ENCODE measurements at regions not wholly inside any gene's neighbourhood (a gene's known extent, or its start where the extent isn't known, plus 50 kb on each side); places are given as distances from the start of the nearest gene placed in this dataset.

DNA sequence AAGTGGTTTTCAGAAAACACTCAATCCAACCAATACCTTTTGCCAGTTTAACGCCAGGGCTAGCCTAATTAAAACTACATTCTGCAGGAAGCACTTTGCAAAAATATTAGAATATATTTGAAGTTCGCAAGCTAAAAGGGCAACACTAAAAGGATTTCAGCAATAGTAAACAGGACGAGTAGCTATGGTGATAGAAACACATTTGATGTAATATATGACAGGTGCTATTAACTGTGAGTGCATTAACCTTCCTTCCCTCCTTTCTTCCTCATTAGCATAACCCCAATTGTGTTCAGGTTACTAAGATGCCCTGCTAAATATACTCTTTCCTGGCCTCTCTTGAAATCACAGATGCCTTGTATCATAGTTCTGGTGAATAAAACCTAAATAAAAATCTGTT lies 85.6 kb upstream of the TMCC3 start:
- no peak overlapping the region for H3K9ac ChIP-seq (ENCODE audit: insufficient read depth, low read depth, low read length)
- H3K4me3 ChIP-seq (replicated peaks in 1 of 3; ENCODE audit: insufficient read depth in 1 of 3, low read depth in 2 of 3, low read length in 3 of 3), result no peak overlapping the region
- no peaks in the 10 kb centered on the region for H3K9me3 ChIP-seq (ENCODE audit: low read length)
- no peak overlapping the region for H3K4me2 ChIP-seq (ENCODE audit: low read depth, low read length)
- H3K27me3 ChIP-seq (ENCODE audit: control insufficient read depth in 1 of 2, insufficient read depth in 2 of 2, low read length in 2 of 2), result 0 out of 5 replicates have a peak, but pooled peaks cover 0 to 5% of the 10 kb centered on the region in 2 experiments
- FAIRE-seq (no peak), ATAC-seq (no peak), DNase-seq (ENCODE audit: low spot score) (no peak)
- H4K20me1 ChIP-seq (ENCODE audit: insufficient read depth, low read length), result no peaks in the 10 kb centered on the region
- peaks cover 7% of the 10 kb centered on the region; the same call in 1 of the 2 replicates for H3K4me1 ChIP-seq (ENCODE audit: insufficient read depth, low read length)
- no peak overlapping the region for H2AFZ ChIP-seq (ENCODE audit: low read length)
- H3K79me2 ChIP-seq (ENCODE audit: insufficient read depth, low read length), result no peaks in the 10 kb centered on the region
- WGBS (ENCODE audit: low lambda C conversion rate), result 19% methylated on average over 3 of the region's 3 CpGs
- ChIA-PET POLR2A (no interaction called here), CTCF (ENCODE audit: low intra/inter-chr PET ratio, low total read pairs) (no interaction called here)
- TF ChIP-seq ZNF101 (CRISPR knock-in tag; IDR thresholded peaks at IDR 0.05; ENCODE audit: borderline replicate concordance, low read depth) (no peak), MIER2 (CRISPR knock-in tag; IDR thresholded peaks at IDR 0.05) (no peak), ATF7 (IDR thresholded peaks at IDR 0.05) (no peak), ATF7 (CRISPR knock-in tag; IDR thresholded peaks at IDR 0.05) (no peak), ZNF879 (CRISPR knock-in tag; IDR thresholded peaks at IDR 0.05) (no peak), NFRKB (IDR thresholded peaks at IDR 0.05) (no peak), SAP130 (CRISPR knock-in tag; IDR thresholded peaks at IDR 0.05; ENCODE audit: low read depth) (no peak), ARNTL (CRISPR knock-in tag; IDR thresholded peaks at IDR 0.05) (no peak), CBX2 (IDR thresholded peaks at IDR 0.05; ENCODE audit: low read depth, low read length) (no peak), CBX2 (CRISPR knock-in tag; IDR thresholded peaks at IDR 0.05; ENCODE audit: low read depth) (no peak), ZNF33A (CRISPR knock-in tag; IDR thresholded peaks at IDR 0.05; ENCODE audit: borderline replicate concordance) (no peak), KDM6A (CRISPR knock-in tag; IDR thresholded peaks at IDR 0.05; ENCODE audit: low read depth) (no peak), ZNF563 (CRISPR knock-in tag; IDR thresholded peaks at IDR 0.05) (no peak), ZSCAN20 (CRISPR knock-in tag; IDR thresholded peaks at IDR 0.05; ENCODE audit: borderline replicate concordance) (no peak), IRF2 (CRISPR knock-in tag; IDR thresholded peaks at IDR 0.05) (no peak), GLI4 (CRISPR knock-in tag; IDR thresholded peaks at IDR 0.05; ENCODE audit: borderline replicate concordance) (no peak), MZF1 (CRISPR knock-in tag; IDR thresholded peaks at IDR 0.05; ENCODE audit: borderline replicate concordance) (no peak)
- TF ChIP-seq, protein P1, sequence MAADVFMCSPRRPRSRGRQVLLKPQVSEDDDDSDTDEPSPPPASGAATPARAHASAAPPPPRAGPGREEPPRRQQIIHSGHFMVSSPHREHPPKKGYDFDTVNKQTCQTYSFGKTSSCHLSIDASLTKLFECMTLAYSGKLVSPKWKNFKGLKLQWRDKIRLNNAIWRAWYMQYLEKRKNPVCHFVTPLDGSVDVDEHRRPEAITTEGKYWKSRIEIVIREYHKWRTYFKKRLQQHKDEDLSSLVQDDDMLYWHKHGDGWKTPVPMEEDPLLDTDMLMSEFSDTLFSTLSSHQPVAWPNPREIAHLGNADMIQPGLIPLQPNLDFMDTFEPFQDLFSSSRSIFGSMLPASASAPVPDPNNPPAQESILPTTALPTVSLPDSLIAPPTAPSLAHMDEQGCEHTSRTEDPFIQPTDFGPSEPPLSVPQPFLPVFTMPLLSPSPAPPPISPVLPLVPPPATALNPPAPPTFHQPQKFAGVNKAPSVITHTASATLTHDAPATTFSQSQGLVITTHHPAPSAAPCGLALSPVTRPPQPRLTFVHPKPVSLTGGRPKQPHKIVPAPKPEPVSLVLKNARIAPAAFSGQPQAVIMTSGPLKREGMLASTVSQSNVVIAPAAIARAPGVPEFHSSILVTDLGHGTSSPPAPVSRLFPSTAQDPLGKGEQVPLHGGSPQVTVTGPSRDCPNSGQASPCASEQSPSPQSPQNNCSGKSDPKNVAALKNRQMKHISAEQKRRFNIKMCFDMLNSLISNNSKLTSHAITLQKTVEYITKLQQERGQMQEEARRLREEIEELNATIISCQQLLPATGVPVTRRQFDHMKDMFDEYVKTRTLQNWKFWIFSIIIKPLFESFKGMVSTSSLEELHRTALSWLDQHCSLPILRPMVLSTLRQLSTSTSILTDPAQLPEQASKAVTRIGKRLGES (CRISPR knock-in tag; IDR thresholded peaks at IDR 0.05; ENCODE audit: borderline replicate concordance), result no peak
- H3K36me3 ChIP-seq (replicated peaks in 1 of 2; ENCODE audit: control insufficient read depth in 1 of 2, insufficient read depth in 2 of 2, low read length in 2 of 2), result no peaks in the 10 kb centered on the region
- intact Hi-C loops (cut with micrococcal nuclease; ENCODE audit: unreplicated experiment), result no loop called here
- H3K27ac ChIP-seq (ENCODE audit: extremely low read length, insufficient read depth, low read length), result no peak overlapping the region
- in situ Hi-C loops (cut with HindIII; ENCODE audit: extremely low pct_ligation_motif_present, low pct_unique_long_range_greater_than_20kb), result no loop called here
- no TSS peak for BruUV-seq (replicated peaks)
